ENCODE measurements at regions not wholly inside any gene's neighbourhood (a gene's known extent, or its start where the extent isn't known, plus 50 kb on each side); places are given as distances from the start of the nearest gene placed in this dataset.

- ChIA-PET POLR2A (no interaction called here), CTCF (no interaction called here), RAD21 (ENCODE audit: unreplicated experiment) (no interaction called here), SMC1A (ENCODE audit: uncharacterized antibody, unreplicated experiment) (interaction anchor here (1.0 kb wide), 1 partner anchor 10 kb away, joined by 3 read pairs; no protein-coding TSS in a partner anchor)
- Histone ChIP-seq H3K4me2 (ENCODE audit: control insufficient read depth, insufficient read depth) (no peak overlapping the region), H3K9me3 (replicated peaks; ENCODE audit: control insufficient read depth, insufficient read depth, low read length) (no peaks in the 10 kb centered on the region), H3K27me3 (replicated peaks in 1 of 2; ENCODE audit: control insufficient read depth in 2 of 2, insufficient read depth in 2 of 2, low read length in 1 of 2) (no peaks in the 10 kb centered on the region), H3K36me3 (ENCODE audit: control insufficient read depth in 2 of 2, insufficient read depth in 2 of 2, low read length in 1 of 2) (no peaks in the 10 kb centered on the region), H3K4me1 (ENCODE audit: control insufficient read depth, insufficient read depth, low read length) (no peaks in the 10 kb centered on the region), H3K4me3 (no peak overlapping the region), H4K20me1 (ENCODE audit: control insufficient read depth, insufficient read depth) (no peaks in the 10 kb centered on the region), H3K9ac (ENCODE audit: control insufficient read depth, insufficient read depth, low read length) (no peak overlapping the region), H3K79me2 (ENCODE audit: control insufficient read depth, insufficient read depth, low read length) (no peaks in the 10 kb centered on the region), H2AFZ (ENCODE audit: control insufficient read depth, low read depth, low read length) (no peak overlapping the region), H3K27ac (ENCODE audit: control insufficient read depth, insufficient read depth) (no peak overlapping the region)
- intact Hi-C loops (cut with micrococcal nuclease; ENCODE audit: unreplicated experiment) (no loop called here), in situ Hi-C loops (cut with MboI) (no loop called here)
- no peak for FAIRE-seq
- DNase-seq (ENCODE audit: low read depth, low spot score): no peak
- 13% methylated on average over 2 of the region's 2 CpGs for WGBS (ENCODE audit: insufficient coverage, insufficient replicate concordance, low lambda C conversion rate, missing lambda C conversion rate)
- no peak for ATAC-seq
- BruUV-seq (replicated peaks): no TSS peak
- no peak for TF ChIP-seq SMC3 (IDR thresholded peaks at IDR 0.05; ENCODE audit: borderline replicate concordance, low read length)
- TF ChIP-seq PML (IDR thresholded peaks at IDR 0.05; ENCODE audit: low read length): no peak
- no peak for TF ChIP-seq YY1 (IDR thresholded peaks at IDR 0.05; ENCODE audit: low read depth, low read length)
- no peak for TF ChIP-seq STAT1 (conservative IDR thresholded peaks at IDR 0.05)
- TF ChIP-seq, protein P1, sequence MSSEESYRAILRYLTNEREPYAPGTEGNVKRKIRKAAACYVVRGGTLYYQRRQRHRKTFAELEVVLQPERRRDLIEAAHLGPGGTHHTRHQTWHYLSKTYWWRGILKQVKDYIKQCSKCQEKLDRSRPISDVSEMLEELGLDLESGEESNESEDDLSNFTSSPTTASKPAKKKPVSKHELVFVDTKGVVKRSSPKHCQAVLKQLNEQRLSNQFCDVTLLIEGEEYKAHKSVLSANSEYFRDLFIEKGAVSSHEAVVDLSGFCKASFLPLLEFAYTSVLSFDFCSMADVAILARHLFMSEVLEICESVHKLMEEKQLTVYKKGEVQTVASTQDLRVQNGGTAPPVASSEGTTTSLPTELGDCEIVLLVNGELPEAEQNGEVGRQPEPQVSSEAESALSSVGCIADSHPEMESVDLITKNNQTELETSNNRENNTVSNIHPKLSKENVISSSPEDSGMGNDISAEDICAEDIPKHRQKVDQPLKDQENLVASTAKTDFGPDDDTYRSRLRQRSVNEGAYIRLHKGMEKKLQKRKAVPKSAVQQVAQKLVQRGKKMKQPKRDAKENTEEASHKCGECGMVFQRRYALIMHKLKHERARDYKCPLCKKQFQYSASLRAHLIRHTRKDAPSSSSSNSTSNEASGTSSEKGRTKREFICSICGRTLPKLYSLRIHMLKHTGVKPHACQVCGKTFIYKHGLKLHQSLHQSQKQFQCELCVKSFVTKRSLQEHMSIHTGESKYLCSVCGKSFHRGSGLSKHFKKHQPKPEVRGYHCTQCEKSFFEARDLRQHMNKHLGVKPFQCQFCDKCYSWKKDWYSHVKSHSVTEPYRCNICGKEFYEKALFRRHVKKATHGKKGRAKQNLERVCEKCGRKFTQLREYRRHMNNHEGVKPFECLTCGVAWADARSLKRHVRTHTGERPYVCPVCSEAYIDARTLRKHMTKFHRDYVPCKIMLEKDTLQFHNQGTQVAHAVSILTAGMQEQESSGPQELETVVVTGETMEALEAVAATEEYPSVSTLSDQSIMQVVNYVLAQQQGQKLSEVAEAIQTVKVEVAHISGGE (CRISPR knock-in tag; IDR thresholded peaks at IDR 0.05): no peak
- no peak for TF ChIP-seq RAD21 (IDR thresholded peaks at IDR 0.05; ENCODE audit: insufficient read depth, low read depth, low read length)
- no peak for TF ChIP-seq YBX1 (IDR thresholded peaks at IDR 0.05)
- TF ChIP-seq KDM1A (IDR thresholded peaks at IDR 0.05; ENCODE audit: borderline replicate concordance): no peak
- TF ChIP-seq, protein P2, sequence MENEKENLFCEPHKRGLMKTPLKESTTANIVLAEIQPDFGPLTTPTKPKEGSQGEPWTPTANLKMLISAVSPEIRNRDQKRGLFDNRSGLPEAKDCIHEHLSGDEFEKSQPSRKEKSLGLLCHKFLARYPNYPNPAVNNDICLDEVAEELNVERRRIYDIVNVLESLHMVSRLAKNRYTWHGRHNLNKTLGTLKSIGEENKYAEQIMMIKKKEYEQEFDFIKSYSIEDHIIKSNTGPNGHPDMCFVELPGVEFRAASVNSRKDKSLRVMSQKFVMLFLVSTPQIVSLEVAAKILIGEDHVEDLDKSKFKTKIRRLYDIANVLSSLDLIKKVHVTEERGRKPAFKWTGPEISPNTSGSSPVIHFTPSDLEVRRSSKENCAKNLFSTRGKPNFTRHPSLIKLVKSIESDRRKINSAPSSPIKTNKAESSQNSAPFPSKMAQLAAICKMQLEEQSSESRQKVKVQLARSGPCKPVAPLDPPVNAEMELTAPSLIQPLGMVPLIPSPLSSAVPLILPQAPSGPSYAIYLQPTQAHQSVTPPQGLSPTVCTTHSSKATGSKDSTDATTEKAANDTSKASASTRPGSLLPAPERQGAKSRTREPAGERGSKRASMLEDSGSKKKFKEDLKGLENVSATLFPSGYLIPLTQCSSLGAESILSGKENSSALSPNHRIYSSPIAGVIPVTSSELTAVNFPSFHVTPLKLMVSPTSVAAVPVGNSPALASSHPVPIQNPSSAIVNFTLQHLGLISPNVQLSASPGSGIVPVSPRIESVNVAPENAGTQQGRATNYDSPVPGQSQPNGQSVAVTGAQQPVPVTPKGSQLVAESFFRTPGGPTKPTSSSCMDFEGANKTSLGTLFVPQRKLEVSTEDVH (IDR thresholded peaks at IDR 0.05; ENCODE audit: low read depth, partially characterized antibody): no peak
- TF ChIP-seq SUZ12 (IDR thresholded peaks at IDR 0.05; ENCODE audit: unreplicated experiment): no peak
- TF ChIP-seq SREBF1 (IDR thresholded peaks at IDR 0.05; ENCODE audit: low read length): no peak
- no peak for TF ChIP-seq NR2F1 (conservative IDR thresholded peaks at IDR 0.05)
These were observed 95.8 kb downstream of the RAP2B start for GRCh38 chr3:153257673-153258351.

Measured in GM12878 (cell line).